ENCODE measurements at regions not wholly inside any gene's neighbourhood (a gene's known extent, or its start where the extent isn't known, plus 50 kb on each side); places are given as distances from the start of the nearest gene placed in this dataset.
A peak's percentile ranks its signal among the peaks of the same experiment; 100 is the strongest.

DNA sequence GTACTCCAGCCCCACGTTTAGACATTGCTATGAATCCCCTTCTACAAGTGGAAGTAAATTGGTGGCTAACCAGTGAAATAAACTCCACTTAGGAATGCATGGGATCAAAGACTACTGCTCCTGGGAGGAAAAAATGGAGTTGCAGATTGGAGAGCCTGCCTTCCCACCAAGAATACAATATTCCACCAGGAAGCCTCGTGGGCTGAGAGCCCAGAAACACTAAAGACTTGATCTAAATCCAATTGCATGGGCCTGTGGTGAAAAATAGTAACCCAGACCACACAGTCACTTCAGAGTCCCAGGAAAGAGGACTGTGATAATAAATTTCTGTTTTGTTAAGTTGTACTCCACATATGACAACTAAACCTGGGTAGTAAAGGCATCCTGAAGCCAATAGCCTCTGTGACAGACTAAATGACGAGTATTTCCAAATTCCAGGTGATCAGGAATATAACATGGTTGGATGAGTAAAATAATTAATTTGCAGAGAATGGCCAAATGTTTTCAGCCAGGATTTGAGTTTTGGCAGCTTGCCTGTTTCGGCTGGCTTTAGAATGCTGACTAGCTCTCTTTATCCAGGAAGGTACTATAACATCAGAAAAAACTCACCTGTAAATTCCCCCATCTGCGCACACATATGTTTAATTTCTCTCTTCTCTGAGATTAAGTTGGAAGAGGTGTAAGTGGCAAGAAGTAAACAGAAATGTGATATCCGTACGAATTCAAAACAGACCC lies 480.3 kb downstream of the LIG4 start:
- no peak for ATAC-seq (ENCODE audit: low read depth in 2 of 2)
- Mint-ChIP-seq H3K27me3 (no peaks in the 10 kb centered on the region), H3K4me3 (peak overlapping the region in 1 of 4 donors; percentile 80), H3K36me3 (no peaks in the 10 kb centered on the region), H3K4me1 (no peaks in the 10 kb centered on the region), H3K9me3 (peaks cover 2 to 11% (median 5%) of the 10 kb centered on the region in 7 donors), H3K27ac (no peak overlapping the region)
- no peak overlapping the region for H3K4me3 ChIP-seq (ENCODE audit: low read depth, low read length)
- H3K9me3 ChIP-seq (ENCODE audit: control insufficient read depth in 2 of 2, low read length in 2 of 2), result no peaks in the 10 kb centered on the region
- no peaks in the 10 kb centered on the region for H3K36me3 ChIP-seq (ENCODE audit: control insufficient read depth, insufficient read depth, low read length)
- DNase-seq, result no peak
- no peaks in the 10 kb centered on the region for H3K27me3 ChIP-seq (ENCODE audit: control insufficient read depth, insufficient read depth, low read length)
- no peak overlapping the region for H3K27ac ChIP-seq (ENCODE audit: insufficient read depth, low read length, poor library complexity, severe bottlenecking)
- no peaks in the 10 kb centered on the region for H3K4me1 ChIP-seq (ENCODE audit: control insufficient read depth, insufficient read depth, low read length, poor library complexity, severe bottlenecking)

DNA sequence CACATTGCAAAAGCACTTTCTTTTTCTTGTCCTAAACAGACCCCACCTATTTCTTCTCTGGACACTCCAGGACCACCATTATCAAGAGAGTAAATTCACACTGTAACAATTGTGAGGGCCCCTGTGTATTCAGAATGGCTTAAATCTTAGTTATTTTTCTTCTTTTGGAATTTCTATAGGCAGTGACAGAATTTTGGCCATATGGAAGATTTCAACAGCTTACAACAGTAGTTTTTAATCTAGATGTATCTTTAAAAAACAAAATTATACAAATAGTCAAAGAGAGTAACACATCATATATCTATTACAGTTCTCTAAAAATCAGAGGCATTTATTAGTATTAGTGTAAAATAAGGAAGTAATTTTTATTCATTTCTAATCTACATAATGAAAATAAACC lies 482.1 kb downstream of the LIG4 start:
- Mint-ChIP-seq H3K9me3 (peaks cover 2 to 14% (median 3%) of the 10 kb centered on the region in 7 donors), H3K4me3 (no peak overlapping the region), H3K27ac (no peak overlapping the region), H3K27me3 (no peaks in the 10 kb centered on the region), H3K4me1 (no peaks in the 10 kb centered on the region), H3K36me3 (no peaks in the 10 kb centered on the region)
- Histone ChIP-seq H3K4me1 (ENCODE audit: control insufficient read depth, insufficient read depth, low read length, poor library complexity, severe bottlenecking) (no peaks in the 10 kb centered on the region), H3K27me3 (ENCODE audit: control insufficient read depth, insufficient read depth, low read length) (no peaks in the 10 kb centered on the region), H3K27ac (ENCODE audit: insufficient read depth, low read length, poor library complexity, severe bottlenecking) (no peak overlapping the region), H3K36me3 (ENCODE audit: control insufficient read depth, insufficient read depth, low read length) (no peaks in the 10 kb centered on the region), H3K4me3 (ENCODE audit: low read depth, low read length) (no peak overlapping the region), H3K9me3 (ENCODE audit: control insufficient read depth in 2 of 2, low read length in 2 of 2) (no peaks in the 10 kb centered on the region)
- DNase-seq (no peak), ATAC-seq (ENCODE audit: low read depth in 2 of 2) (no peak)

DNA sequence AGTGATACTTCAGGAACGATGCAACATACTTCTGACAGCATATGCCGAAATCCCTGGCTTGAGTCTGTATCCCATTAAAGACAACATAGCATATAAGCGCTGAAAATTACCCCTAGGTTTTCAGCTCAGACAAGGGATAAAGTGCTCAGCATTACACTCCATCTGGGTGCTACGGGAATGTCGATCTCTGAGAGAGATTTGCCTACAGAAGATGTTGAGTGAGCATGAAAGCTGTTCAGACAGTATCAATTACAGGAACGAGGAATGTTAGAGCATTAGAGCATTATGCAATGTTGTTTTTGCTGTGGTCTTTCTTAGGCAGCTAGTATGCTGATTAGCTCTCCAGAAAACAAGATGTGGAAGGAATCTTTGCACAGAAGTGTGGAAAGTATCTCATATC lies 484.5 kb downstream of the LIG4 start:
- Histone ChIP-seq H3K9me3 (ENCODE audit: control insufficient read depth in 2 of 2, low read length in 2 of 2) (no peaks in the 10 kb centered on the region), H3K4me1 (ENCODE audit: control insufficient read depth, insufficient read depth, low read length, poor library complexity, severe bottlenecking) (no peaks in the 10 kb centered on the region), H3K27ac (ENCODE audit: insufficient read depth, low read length, poor library complexity, severe bottlenecking) (no peak overlapping the region), H3K4me3 (ENCODE audit: low read depth, low read length) (no peak overlapping the region), H3K36me3 (ENCODE audit: control insufficient read depth, insufficient read depth, low read length) (no peaks in the 10 kb centered on the region), H3K27me3 (ENCODE audit: control insufficient read depth, insufficient read depth, low read length) (no peaks in the 10 kb centered on the region)
- H3K9me3 Mint-ChIP-seq, result peaks cover 0 to 17% (median 4%) of the 10 kb centered on the region in 7 donors
- H3K27me3 Mint-ChIP-seq, result no peaks in the 10 kb centered on the region
- no peaks in the 10 kb centered on the region for H3K4me1 Mint-ChIP-seq
- DNase-seq (no peak), ATAC-seq (ENCODE audit: low read depth in 2 of 2) (no peak)
- H3K4me3 Mint-ChIP-seq, result no peak overlapping the region
- H3K27ac Mint-ChIP-seq, result no peak overlapping the region
- no peaks in the 10 kb centered on the region for H3K36me3 Mint-ChIP-seq

DNA sequence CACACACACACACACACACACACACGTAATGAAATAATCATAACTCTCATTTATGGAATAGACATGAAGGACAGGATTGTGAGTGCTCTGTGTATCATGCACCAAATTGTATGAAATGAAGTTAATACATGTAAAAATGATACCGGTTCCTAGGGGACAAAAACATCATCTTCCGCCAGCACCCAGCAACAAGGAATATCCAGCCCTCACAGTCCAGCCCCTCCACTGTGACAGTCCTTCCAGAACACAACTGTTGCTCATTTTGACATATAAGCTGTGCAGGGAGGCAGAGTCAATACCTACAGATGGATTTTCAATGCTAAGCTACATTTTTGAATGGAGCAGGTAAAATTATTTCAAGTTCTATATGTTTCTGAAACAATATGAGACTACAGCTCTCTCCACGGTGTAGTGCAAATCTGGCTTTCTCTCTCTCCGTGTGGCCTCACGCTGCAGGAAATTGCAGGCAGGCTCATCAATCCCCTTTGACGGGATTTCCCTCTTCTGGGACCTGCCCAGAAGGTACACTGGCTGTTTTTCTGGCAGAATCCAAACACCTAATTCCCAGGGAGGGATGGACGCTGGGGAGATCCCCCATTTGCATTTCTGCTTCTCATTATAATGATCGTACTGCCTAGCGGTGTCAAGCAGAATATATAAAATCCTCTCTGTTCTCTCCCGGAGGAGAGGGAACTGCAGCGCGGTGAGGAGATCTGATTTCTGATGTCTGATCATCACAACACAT lies 494.0 kb downstream of the LIG4 start:
- Histone ChIP-seq H3K4me3 (ENCODE audit: low read depth, low read length) (no peak overlapping the region), H3K36me3 (ENCODE audit: control insufficient read depth, insufficient read depth, low read length) (no peaks in the 10 kb centered on the region), H3K27me3 (ENCODE audit: control insufficient read depth, insufficient read depth, low read length) (no peaks in the 10 kb centered on the region), H3K9me3 (ENCODE audit: control insufficient read depth in 2 of 2, low read length in 2 of 2) (no peaks in the 10 kb centered on the region), H3K4me1 (ENCODE audit: control insufficient read depth, insufficient read depth, low read length, poor library complexity, severe bottlenecking) (no peaks in the 10 kb centered on the region), H3K27ac (ENCODE audit: insufficient read depth, low read length, poor library complexity, severe bottlenecking) (no peak overlapping the region)
- Mint-ChIP-seq H3K27ac (no peak overlapping the region), H3K9me3 (peaks cover 0 to 15% (median 9%) of the 10 kb centered on the region in 7 donors), H3K4me1 (no peaks in the 10 kb centered on the region), H3K27me3 (no peaks in the 10 kb centered on the region), H3K4me3 (no peak overlapping the region), H3K36me3 (no peaks in the 10 kb centered on the region)
- ATAC-seq (ENCODE audit: low read depth in 2 of 2), result no peak
- no peak for DNase-seq

DNA sequence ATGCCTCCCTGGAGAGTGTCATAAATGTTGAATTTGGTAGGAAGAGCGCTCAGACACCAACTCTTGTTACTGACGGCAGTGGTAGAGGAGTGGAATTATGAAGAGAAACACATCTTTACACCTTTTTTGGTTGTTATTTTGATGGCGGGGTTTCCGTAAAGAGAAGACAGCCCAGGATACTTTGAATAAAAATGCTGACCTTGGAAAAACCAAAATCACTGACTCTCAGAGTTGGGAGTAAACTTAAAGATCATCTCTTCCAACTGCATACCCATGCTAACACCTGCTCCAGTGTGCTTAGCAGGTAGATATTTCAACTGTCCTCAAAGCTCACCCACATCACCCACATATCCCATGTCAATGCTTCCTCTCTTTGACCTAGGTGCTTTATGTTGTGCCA lies 498.6 kb downstream of the LIG4 start:
- no peak overlapping the region for H3K27ac ChIP-seq (ENCODE audit: insufficient read depth, low read length, poor library complexity, severe bottlenecking)
- no peak overlapping the region for H3K4me3 ChIP-seq (ENCODE audit: low read depth, low read length)
- Mint-ChIP-seq H3K4me1 (no peaks in the 10 kb centered on the region), H3K27ac (no peak overlapping the region), H3K9me3 (peaks cover 0 to 12% (median 9%) of the 10 kb centered on the region in 7 donors), H3K36me3 (no peaks in the 10 kb centered on the region), H3K27me3 (no peaks in the 10 kb centered on the region), H3K4me3 (no peak overlapping the region)
- ATAC-seq (ENCODE audit: low read depth in 2 of 2) (no peak), DNase-seq (no peak)
- no peaks in the 10 kb centered on the region for H3K4me1 ChIP-seq (ENCODE audit: control insufficient read depth, insufficient read depth, low read length, poor library complexity, severe bottlenecking)
- no peaks in the 10 kb centered on the region for H3K9me3 ChIP-seq (ENCODE audit: control insufficient read depth in 2 of 2, low read length in 2 of 2)
- no peaks in the 10 kb centered on the region for H3K36me3 ChIP-seq (ENCODE audit: control insufficient read depth, insufficient read depth, low read length)
- H3K27me3 ChIP-seq (ENCODE audit: control insufficient read depth, insufficient read depth, low read length), result no peaks in the 10 kb centered on the region

DNA sequence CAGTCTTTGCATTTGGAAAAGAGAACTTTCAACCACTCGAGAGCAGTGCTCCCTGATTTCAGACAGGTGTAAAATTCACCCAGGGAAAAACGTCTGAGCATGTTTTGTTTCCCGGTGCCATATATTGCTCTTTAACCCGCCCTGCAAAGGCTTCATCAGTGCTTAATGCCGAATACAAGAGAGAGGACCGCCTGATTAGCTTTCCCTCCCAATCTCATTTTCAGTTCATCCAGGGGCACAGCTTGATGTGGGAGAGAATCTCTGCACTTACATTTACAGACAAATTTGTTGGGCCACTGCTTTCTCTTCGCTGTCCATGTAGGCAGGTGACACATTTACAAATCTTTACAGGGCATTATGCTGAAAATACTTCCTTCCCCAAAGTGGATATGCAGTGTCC lies 499.1 kb downstream of the LIG4 start:
- no peaks in the 10 kb centered on the region for H3K36me3 ChIP-seq (ENCODE audit: control insufficient read depth, insufficient read depth, low read length)
- H3K27me3 ChIP-seq (ENCODE audit: control insufficient read depth, insufficient read depth, low read length), result no peaks in the 10 kb centered on the region
- no peak overlapping the region for H3K4me3 ChIP-seq (ENCODE audit: low read depth, low read length)
- Mint-ChIP-seq H3K27me3 (no peaks in the 10 kb centered on the region), H3K4me3 (no peak overlapping the region), H3K36me3 (no peaks in the 10 kb centered on the region), H3K4me1 (no peaks in the 10 kb centered on the region), H3K9me3 (peaks cover 0 to 12% (median 7%) of the 10 kb centered on the region in 7 donors), H3K27ac (no peak overlapping the region)
- DNase-seq, result no peak
- no peaks in the 10 kb centered on the region for H3K9me3 ChIP-seq (ENCODE audit: control insufficient read depth in 2 of 2, low read length in 2 of 2)
- no peak for ATAC-seq (ENCODE audit: low read depth in 2 of 2)
- no peaks in the 10 kb centered on the region for H3K4me1 ChIP-seq (ENCODE audit: control insufficient read depth, insufficient read depth, low read length, poor library complexity, severe bottlenecking)
- no peak overlapping the region for H3K27ac ChIP-seq (ENCODE audit: insufficient read depth, low read length, poor library complexity, severe bottlenecking)

DNA sequence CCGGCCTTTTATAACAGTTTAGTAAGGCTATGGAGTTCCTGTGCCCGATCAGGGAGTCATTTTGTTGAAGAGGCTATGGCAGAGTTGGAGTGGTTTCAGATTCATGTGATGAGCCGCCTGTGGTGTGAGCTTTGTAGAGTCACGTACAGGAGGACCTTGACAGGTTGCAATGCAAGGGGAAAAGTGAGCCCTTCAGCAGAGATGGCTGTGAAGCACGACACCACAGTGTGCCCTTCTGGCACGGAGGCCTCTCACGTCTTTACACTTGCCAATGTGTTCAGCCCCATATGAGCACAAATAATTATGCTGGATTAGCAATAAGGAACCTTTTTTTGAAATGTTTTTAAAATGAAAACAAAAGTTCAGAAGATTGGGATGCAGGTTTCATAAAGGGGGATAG lies 499.8 kb downstream of the LIG4 start:
- no peaks in the 10 kb centered on the region for H3K27me3 Mint-ChIP-seq
- H3K27ac Mint-ChIP-seq, result no peak overlapping the region
- H3K4me1 Mint-ChIP-seq, result no peaks in the 10 kb centered on the region
- ATAC-seq (ENCODE audit: low read depth in 2 of 2) (no peak), DNase-seq (no peak)
- no peak overlapping the region for H3K27ac ChIP-seq (ENCODE audit: insufficient read depth, low read length, poor library complexity, severe bottlenecking)
- H3K4me3 Mint-ChIP-seq, result no peak overlapping the region
- H3K27me3 ChIP-seq (ENCODE audit: control insufficient read depth, insufficient read depth, low read length), result no peaks in the 10 kb centered on the region
- H3K9me3 ChIP-seq (ENCODE audit: control insufficient read depth in 2 of 2, low read length in 2 of 2), result no peaks in the 10 kb centered on the region
- H3K4me1 ChIP-seq (ENCODE audit: control insufficient read depth, insufficient read depth, low read length, poor library complexity, severe bottlenecking), result no peaks in the 10 kb centered on the region
- H3K9me3 Mint-ChIP-seq, result peaks cover 0 to 16% (median 7%) of the 10 kb centered on the region in 7 donors
- no peaks in the 10 kb centered on the region for H3K36me3 Mint-ChIP-seq
- H3K4me3 ChIP-seq (ENCODE audit: low read depth, low read length), result no peak overlapping the region
- H3K36me3 ChIP-seq (ENCODE audit: control insufficient read depth, insufficient read depth, low read length), result no peaks in the 10 kb centered on the region

DNA sequence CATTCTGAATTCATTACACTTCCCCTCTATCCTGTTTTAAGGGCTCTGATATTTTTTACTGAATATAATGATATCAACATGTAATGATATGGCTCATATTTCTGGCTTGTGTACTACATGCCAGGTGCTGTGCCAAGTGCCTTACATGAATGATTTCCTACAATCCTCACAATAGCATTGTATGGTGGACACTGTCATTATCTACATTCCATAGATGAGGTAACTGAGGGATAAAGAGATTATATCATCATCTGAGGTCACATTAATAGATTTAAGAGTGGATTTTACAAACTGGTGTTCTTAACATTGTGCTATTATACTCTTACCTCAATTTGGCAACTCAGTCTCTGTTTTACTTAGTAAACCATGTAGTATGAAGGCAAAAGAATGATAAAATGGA lies 502.0 kb downstream of the LIG4 start:
- ATAC-seq (ENCODE audit: low read depth in 2 of 2) (no peak), DNase-seq (no peak)
- no peak overlapping the region for H3K4me3 ChIP-seq (ENCODE audit: low read depth, low read length)
- Mint-ChIP-seq H3K4me1 (no peaks in the 10 kb centered on the region), H3K4me3 (no peak overlapping the region), H3K27me3 (no peaks in the 10 kb centered on the region), H3K9me3 (peaks cover 0 to 10% (median 5%) of the 10 kb centered on the region in 7 donors), H3K36me3 (no peaks in the 10 kb centered on the region), H3K27ac (no peak overlapping the region)
- no peaks in the 10 kb centered on the region for H3K36me3 ChIP-seq (ENCODE audit: control insufficient read depth, insufficient read depth, low read length)
- no peak overlapping the region for H3K27ac ChIP-seq (ENCODE audit: insufficient read depth, low read length, poor library complexity, severe bottlenecking)
- H3K9me3 ChIP-seq (ENCODE audit: control insufficient read depth in 2 of 2, low read length in 2 of 2), result no peaks in the 10 kb centered on the region
- H3K4me1 ChIP-seq (ENCODE audit: control insufficient read depth, insufficient read depth, low read length, poor library complexity, severe bottlenecking), result no peaks in the 10 kb centered on the region
- H3K27me3 ChIP-seq (ENCODE audit: control insufficient read depth, insufficient read depth, low read length), result no peaks in the 10 kb centered on the region

All from CD4-positive, CD25-positive, alpha-beta regulatory T cell (primary cell).